ENCODE measurements at regions not wholly inside any gene's neighbourhood (a gene's known extent, or its start where the extent isn't known, plus 50 kb on each side); places are given as distances from the start of the nearest gene placed in this dataset.

- no peaks in the 10 kb centered on the region for H3K4me1 Mint-ChIP-seq
- H3K27ac Mint-ChIP-seq, result no peak overlapping the region
- H3K27me3 Mint-ChIP-seq, result no peaks in the 10 kb centered on the region
- H3K9me3 Mint-ChIP-seq, result no peaks in the 10 kb centered on the region
- H3K4me3 Mint-ChIP-seq, result no peak overlapping the region
- H3K36me3 Mint-ChIP-seq, result peaks cover 2% of the 10 kb centered on the region
Observed at GRCh38 chr2:204495381-204495780, 49.9 kb upstream of the PARD3B start.

Measured in IgD-negative memory B cell (primary cell).